ENCODE measurements at regions not wholly inside any gene's neighbourhood (a gene's known extent, or its start where the extent isn't known, plus 50 kb on each side); places are given as distances from the start of the nearest gene placed in this dataset.

GRCh38 chr4:167831855-167832254 is 260.5 kb upstream of the ANXA10 start (continued):
- no peak for TF ChIP-seq BCLAF1 (IDR thresholded peaks at IDR 0.05)
- TF ChIP-seq JUNB (IDR thresholded peaks at IDR 0.05) = no peak
- no peak for TF ChIP-seq CTCF (IDR thresholded peaks at IDR 0.05 in 2 of 3, conservative IDR thresholded peaks at IDR 0.05 in 1 of 3; ENCODE audit: control insufficient read depth in 2 of 3, extremely low read depth in 1 of 3, insufficient read depth in 1 of 3, low read depth in 3 of 3, low read length in 3 of 3)
- TF ChIP-seq PAX5 (IDR thresholded peaks at IDR 0.05; ENCODE audit: borderline replicate concordance, low read depth, low read length) = no peak

- in situ Hi-C loops (cut with MboI) (no loop called here), intact Hi-C loops (cut with micrococcal nuclease; ENCODE audit: unreplicated experiment) (no loop called here)
- ChIA-PET RAD21 (ENCODE audit: unreplicated experiment) (no interaction called here), POLR2A (no interaction called here), SMC1A (ENCODE audit: uncharacterized antibody, unreplicated experiment) (no interaction called here), CTCF (interaction anchor here (0.6 kb wide), 1 partner anchor 77 kb away, joined by 3 read pairs; no protein-coding TSS in a partner anchor)
- Histone ChIP-seq H3K9ac (ENCODE audit: control insufficient read depth, insufficient read depth, low read length) (no peak overlapping the region), H3K27me3 (replicated peaks in 1 of 2; ENCODE audit: control insufficient read depth in 2 of 2, insufficient read depth in 2 of 2, low read length in 1 of 2) (no peaks in the 10 kb centered on the region), H2AFZ (ENCODE audit: control insufficient read depth, low read depth, low read length) (no peak overlapping the region), H4K20me1 (ENCODE audit: control insufficient read depth, insufficient read depth) (no peaks in the 10 kb centered on the region), H3K36me3 (ENCODE audit: control insufficient read depth in 2 of 2, insufficient read depth in 2 of 2, low read length in 1 of 2) (no peaks in the 10 kb centered on the region), H3K4me3 (no peak overlapping the region), H3K79me2 (ENCODE audit: control insufficient read depth, insufficient read depth, low read length) (no peaks in the 10 kb centered on the region), H3K4me2 (ENCODE audit: control insufficient read depth, insufficient read depth) (no peak overlapping the region), H3K4me1 (ENCODE audit: control insufficient read depth, insufficient read depth, low read length) (no peaks in the 10 kb centered on the region), H3K27ac (ENCODE audit: control insufficient read depth, insufficient read depth) (no peak overlapping the region), H3K9me3 (replicated peaks; ENCODE audit: control insufficient read depth, insufficient read depth, low read length) (no peaks in the 10 kb centered on the region)
- DNase-seq (ENCODE audit: low read depth, low spot score) (no peak), ATAC-seq (no peak), FAIRE-seq (no peak)
- BruUV-seq (replicated peaks) = no TSS peak
- no peak for TF ChIP-seq NR2F1 (conservative IDR thresholded peaks at IDR 0.05)
- no peak for TF ChIP-seq YY1 (IDR thresholded peaks at IDR 0.05; ENCODE audit: low read depth, low read length)
- no peak for TF ChIP-seq ZZZ3 (IDR thresholded peaks at IDR 0.05; ENCODE audit: control insufficient read depth, insufficient read length, low read depth)
- 4% methylated on average over 1 of the region's 1 CpG for WGBS (ENCODE audit: insufficient coverage, insufficient replicate concordance, low lambda C conversion rate, missing lambda C conversion rate)
Observed at GRCh38 chr4:167838686-167839085, 253.7 kb upstream of the ANXA10 start.

All from GM12878 (cell line).